Neural cell (in vitro differentiated cells): ENCODE measurements at regions not wholly inside any gene's neighbourhood (a gene's known extent, or its start where the extent isn't known, plus 50 kb on each side); places are given as distances from the start of the nearest gene placed in this dataset.

Experiments
- CTCF ChIP-seq: fragments of 450-650 bp; IDR thresholded peaks from 2 replicates; pipeline ENCODE4 v1.5.1; 2014; ENCODE audit warnings: antibody characterized with exemption, mild to moderate bottlenecking, moderate library complexity; ENCODE audit not compliant: poor library complexity, severe bottlenecking
- EP300 ChIP-seq: fragments of 450-650 bp; conservative IDR thresholded peaks from 2 replicates; pipeline ENCODE4 v1.6.1; 2014; ENCODE audit warnings: antibody characterized with exemption, mild to moderate bottlenecking, moderate library complexity; ENCODE audit not compliant: poor library complexity, severe bottlenecking
- EZH2 ChIP-seq: fragments of 200-600, 300-800 bp; shearing (Covaris generic), sonication (generic); IDR thresholded peaks from 2 replicates; pipeline ENCODE4 v1.6.1; 2014; ENCODE audit warnings: antibody characterized with exemption, low read length, borderline replicate concordance, mild to moderate bottlenecking; ENCODE audit not compliant: insufficient read depth, poor library complexity, severe bottlenecking
- POLR2AphosphoS5 ChIP-seq: IDR thresholded peaks from 2 replicates; pipeline ENCODE4 v1.6.1; 2012
- RAD21 ChIP-seq: fragments of 450-650 bp; conservative IDR thresholded peaks from 2 replicates; pipeline ENCODE4 v1.6.1; 2014; ENCODE audit warnings: antibody characterized with exemption, mild to moderate bottlenecking, moderate library complexity
- REST ChIP-seq: IDR thresholded peaks from 2 replicates; pipeline ENCODE4 v1.6.1; 2012; ENCODE audit warnings: borderline replicate concordance
- SMC3 ChIP-seq: fragments of 450-650 bp; conservative IDR thresholded peaks from 2 replicates; pipeline ENCODE4 v1.6.1; 2014; ENCODE audit warnings: antibody characterized with exemption, mild to moderate bottlenecking, moderate library complexity; ENCODE audit not compliant: poor library complexity
- TAF1 ChIP-seq: IDR thresholded peaks from 2 replicates; pipeline ENCODE4 v1.6.1; 2012; ENCODE audit warnings: low read depth

- no peak for TF ChIP-seq EZH2
- TF ChIP-seq CTCF = no peak
- TF ChIP-seq REST = no peak
- no peak for TF ChIP-seq RAD21
- no peak for TF ChIP-seq SMC3
- no peak for TF ChIP-seq EP300
- TF ChIP-seq POLR2AphosphoS5 = no peak
- TF ChIP-seq TAF1 = no peak
Observed at GRCh38 chr16:74210245-74210644, 86.4 kb upstream of the PSMD7 start.
